Superior temporal gyrus (tissue), 1 donor: ENCODE measurements at regions not wholly inside any gene's neighbourhood (a gene's known extent, or its start where the extent isn't known, plus 50 kb on each side); places are given as distances from the start of the nearest gene placed in this dataset.
"Not testable (repeated sequence)": the region's sequence is repeated elsewhere in the genome, so short reads cannot be mapped to it uniquely, and the experiment has no call there.

Source experiments
- DNase-seq: peaks from one replicate; pipeline ENCODE4 v3.0.0-alpha.2; 2016; ENCODE audit errors: extremely low spot score

- no peak for DNase-seq
These were observed 703.7 kb upstream of the MGAT4C start for GRCh38 chr12:86959766-86960458.

DNA sequence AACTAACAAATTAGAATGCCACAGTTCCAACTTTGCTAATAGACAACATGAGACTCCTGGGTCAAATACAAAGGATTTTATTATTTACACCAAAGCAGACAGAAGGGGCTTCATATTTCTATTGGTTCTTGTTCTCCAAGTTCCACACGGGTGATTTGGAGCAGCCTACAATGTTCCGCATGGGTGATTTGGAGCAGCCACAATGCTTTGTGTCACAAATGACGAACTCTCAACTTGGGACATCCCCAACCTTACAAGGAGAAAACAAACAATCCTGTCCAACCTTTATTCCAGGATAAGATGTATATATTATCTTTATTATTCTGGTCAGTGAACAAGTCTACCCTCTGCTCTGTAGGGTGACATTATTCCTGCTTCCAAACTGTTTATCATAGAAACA is 694.3 kb upstream of the MGAT4C start:
- DNase-seq, result no peak

- no peak for DNase-seq
These were observed 693.9 kb upstream of the MGAT4C start for GRCh38 chr12:86950043-86950442.

- DNase-seq, result no peak
These were observed 692.7 kb upstream of the MGAT4C start for GRCh38 chr12:86948851-86949250.

- DNase-seq, result no peak
These were observed 689.5 kb upstream of the MGAT4C start for GRCh38 chr12:86945685-86946196.

DNA sequence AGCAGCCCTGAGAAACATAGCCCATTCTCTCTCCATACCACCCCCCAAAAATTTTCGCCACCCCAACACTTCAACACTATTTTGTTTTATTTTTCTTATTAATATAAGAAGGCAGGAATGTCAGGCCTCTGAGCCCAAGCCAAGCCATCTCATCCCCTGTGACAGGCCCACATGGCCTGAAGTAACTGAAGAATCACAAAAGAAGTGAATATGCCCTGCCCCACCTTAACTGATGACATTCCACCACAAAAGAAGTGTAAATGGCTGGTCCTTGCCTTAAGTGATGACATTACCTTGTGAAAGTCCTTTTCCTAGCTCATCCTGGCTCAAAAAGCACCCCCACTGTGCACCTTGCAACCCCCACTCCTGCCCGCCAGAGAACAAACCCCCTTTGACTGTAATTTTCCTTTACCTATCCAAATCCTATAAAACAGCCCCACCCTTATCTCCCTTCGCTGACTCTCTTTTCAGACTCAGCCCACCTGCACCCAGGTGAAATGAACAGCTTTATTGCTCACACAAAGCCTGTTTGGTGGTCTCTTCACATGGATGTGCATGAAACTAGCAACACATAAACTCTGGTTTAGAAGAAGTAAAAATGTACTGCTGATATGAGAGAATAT is 688.1 kb upstream of the MGAT4C start:
- not testable (repeated sequence) for DNase-seq

DNA sequence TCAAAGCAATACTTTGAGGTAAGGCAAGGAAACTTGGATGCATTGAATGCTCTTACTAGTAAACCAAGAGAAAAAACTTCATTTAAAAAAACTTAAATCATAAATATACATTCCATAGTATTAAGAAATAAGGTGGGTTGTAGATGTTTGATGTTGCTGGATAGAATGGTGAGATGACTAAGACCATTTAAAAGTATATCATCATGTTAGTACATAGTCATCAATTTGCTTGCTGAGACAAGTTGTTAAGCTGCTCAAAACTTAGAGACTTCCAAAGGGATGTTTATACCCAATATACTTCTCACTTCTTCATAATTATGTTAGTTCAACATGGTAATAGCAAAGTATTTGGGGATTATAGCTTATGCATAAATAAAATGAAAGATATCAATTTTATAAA is 675.5 kb upstream of the MGAT4C start:
- DNase-seq, result no peak

- DNase-seq, result no peak
These were observed 673.8 kb upstream of the MGAT4C start for GRCh38 chr12:86929962-86930361.

DNA sequence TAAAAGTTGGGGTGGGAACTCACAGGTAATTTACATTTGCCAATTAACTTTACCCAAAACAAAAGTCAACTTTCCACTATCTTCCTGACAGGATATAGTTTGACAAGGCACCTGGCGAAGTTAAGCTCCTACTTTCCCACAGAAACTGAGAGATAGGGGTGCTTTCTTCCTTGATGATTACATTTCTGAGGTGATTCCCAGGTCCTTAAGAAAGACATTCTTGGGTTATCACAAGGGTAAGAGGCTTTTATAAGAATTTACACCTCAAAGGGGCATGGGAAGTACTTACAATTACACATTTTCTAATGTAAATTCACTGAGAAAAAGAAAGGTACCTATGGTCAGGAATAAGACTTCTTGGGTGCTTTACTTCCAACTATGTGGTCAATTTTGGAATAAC is 660.9 kb upstream of the MGAT4C start:
- DNase-seq, result no peak

- DNase-seq, result no peak
These were observed 658.5 kb upstream of the MGAT4C start for GRCh38 chr12:86914721-86915120.

DNA sequence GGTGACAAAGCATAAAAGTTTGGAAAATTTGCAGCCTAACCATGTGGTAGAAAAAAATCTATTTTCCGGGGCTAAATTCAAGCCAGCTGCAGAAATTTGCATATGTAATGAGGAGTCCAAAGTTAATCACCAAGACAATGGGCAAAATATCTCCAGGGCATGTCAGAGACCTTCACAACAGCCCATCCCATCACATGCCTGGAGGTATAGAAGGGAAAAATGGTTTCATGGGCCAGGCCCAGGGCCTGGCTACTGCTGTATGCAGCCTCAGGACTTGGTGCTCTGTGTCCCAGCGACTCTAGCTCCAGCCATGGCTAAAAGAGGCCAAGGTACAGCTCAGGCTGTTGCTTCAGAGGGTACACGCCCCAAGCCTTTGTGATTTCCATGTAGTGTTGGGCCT is 655.8 kb upstream of the MGAT4C start:
- DNase-seq, result no peak

GRCh38 chr12:86903159-86903558 is 647.0 kb upstream of the MGAT4C start:
- no peak for DNase-seq

DNA sequence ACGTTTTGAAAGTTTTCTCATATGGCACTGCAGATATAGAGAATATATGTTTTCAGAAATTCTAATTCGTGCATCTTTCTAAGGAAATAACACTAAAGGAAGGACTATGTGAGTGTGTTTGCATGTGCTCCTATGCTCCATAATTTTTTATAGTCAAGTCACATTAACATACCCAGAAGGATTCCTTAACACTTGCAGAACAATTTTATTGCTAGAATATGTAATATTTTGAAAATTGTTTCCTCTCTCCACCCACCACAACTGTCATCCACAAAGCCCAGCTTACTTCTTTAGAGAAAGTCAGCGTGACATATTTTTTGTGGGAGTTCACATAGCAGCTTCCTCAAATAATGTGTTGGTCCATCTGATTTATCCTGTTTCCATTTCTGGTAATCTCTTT is 604.6 kb upstream of the MGAT4C start:
- DNase-seq, result peak; percentile 59

GRCh38 chr12:86852451-86852850 is 596.3 kb upstream of the MGAT4C start:
- DNase-seq, result no peak

DNA sequence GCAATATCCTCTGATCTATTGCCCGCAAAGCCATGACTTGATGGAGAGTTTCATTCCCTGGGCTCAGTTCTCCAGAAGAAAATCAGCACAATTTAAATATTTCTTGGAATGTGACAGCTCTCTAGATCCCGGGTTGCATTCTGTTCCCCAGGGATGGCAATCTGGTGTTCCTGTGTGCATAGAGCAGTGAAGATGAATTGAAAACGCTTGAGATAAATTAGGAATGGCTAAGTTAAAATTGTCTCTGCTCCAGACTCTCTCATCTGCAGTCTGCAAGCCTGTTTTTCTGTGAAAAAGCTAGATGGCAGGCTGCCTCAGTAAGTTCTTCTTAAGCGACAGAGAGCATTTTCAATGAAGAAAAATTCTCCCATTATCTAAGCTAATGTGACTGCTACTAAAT is 582.5 kb upstream of the MGAT4C start:
- peak; percentile 74 for DNase-seq

GRCh38 chr12:86838260-86838659 is 582.1 kb upstream of the MGAT4C start:
- DNase-seq, result no peak

DNA sequence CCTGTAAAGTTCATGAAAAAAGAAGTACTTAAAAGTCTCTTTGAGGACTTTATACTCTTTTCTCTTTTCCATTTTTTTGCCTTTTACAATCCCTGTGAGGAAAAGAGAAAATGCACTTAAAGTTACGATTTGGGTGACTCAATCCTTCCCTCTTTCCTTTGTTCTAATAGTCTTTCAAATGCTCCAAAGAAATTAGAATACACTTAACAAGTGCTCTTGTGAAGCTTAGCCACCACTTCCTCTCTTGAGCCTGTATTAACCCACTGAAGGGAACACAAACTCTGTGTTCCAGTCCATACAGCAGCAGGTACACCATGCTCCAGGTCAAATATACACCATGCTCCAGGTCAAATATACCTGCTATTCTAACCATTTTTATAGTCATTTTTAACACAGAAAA is 581.1 kb upstream of the MGAT4C start:
- DNase-seq, result peak; percentile 38

DNA sequence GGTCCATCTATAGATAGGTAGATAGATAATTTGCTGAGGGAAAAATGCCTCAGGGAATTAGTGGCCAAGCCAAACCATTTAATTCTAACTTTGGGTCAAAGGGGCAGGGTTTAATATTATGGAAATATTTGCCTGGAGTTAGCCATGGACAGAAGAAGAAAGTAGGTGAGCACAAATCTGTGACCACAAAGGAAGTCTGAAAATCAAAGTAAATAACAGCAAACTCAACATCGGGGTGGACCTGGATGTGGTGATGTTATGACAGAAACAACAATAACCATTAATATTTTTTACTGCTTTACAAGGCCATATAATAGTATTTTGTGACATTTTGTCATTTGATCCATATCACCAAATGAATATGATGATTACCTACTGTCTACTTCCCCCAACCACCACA is 578.0 kb upstream of the MGAT4C start:
- no peak for DNase-seq

GRCh38 chr12:86827409-86827808 is 571.2 kb upstream of the MGAT4C start:
- DNase-seq, result no peak

DNA sequence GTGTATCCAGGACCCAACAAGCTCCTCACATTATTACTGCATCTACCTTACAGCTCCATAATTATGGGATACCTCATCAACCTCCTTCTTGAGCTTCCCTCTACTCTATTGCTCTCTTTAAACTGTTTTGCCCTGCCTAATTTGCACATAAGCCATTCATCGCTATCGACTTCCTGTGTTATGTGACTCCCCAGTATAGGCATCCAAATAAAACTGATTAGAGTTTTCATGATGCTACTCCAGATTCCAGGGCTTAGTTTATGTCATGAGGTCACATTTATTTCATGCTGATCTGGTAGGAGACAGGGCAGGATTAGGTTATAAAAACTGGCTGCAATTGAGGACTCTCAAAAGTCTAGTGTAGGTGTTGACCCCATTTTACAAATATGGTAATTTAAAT is 569.9 kb upstream of the MGAT4C start:
- no peak for DNase-seq

- no peak for DNase-seq
These were observed 545.2 kb upstream of the MGAT4C start for GRCh38 chr12:86801439-86801838.

GRCh38 chr12:86799616-86800015 is 543.4 kb upstream of the MGAT4C start:
- no peak for DNase-seq

DNA sequence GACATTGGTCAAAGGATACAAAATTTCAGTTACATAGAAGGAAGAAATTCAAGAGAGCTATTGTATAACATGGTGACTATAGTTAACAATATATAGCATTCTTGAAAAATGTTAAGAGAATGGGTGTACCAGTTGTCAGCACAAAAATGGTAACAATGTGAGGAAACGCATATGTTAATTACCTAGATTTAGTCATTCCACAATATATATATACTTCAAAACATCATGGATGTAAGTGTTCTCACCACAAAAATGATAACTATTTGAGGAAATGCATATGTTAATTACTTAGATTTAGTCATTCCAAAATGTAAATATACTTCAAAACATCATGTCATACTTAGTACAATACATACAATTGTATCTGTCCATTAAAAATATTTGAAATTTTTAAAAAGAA is 540.4 kb upstream of the MGAT4C start:
- DNase-seq, result no peak

DNA sequence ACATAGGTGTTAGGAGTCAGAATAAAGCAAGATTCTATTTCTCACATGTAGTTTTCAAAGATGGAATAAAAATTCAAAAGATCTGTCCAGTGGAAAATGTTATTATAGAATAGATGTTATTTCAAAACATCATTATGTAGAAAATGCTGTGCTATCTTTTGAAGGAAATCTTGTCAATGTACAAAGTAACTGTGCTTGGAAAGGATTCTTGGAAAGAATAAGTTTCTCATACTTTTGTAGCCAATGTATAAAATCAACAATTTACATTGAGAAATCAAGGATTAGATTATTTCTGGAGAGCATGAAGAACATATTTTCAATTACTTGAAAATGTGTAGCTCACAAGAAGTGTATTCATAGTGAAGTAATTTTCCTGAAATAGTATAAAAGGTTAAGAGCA is 532.5 kb upstream of the MGAT4C start:
- DNase-seq, result no peak
